IPS-15b (cell line): ENCODE measurements at regions not wholly inside any gene's neighbourhood (a gene's known extent, or its start where the extent isn't known, plus 50 kb on each side); places are given as distances from the start of the nearest gene placed in this dataset.
"Not testable (repeated sequence)": the region's sequence is repeated elsewhere in the genome, so short reads cannot be mapped to it uniquely, and the experiment has no call there.

Source experiments
- H3K27me3 ChIP-seq: one replicate; pipeline ENCODE4 v1.6.1; 2013; ENCODE audit warnings: low read length; ENCODE audit not compliant: control insufficient read depth, insufficient read depth
- H3K36me3 ChIP-seq: one replicate; pipeline ENCODE4 v1.6.1; 2013; ENCODE audit warnings: low read length; ENCODE audit not compliant: control insufficient read depth, insufficient read depth
- H3K4me1 ChIP-seq: one replicate; pipeline ENCODE4 v1.6.1; 2013; ENCODE audit warnings: mild to moderate bottlenecking, low read length; ENCODE audit not compliant: control insufficient read depth, insufficient read depth
- H3K4me3 ChIP-seq: one replicate; pipeline ENCODE4 v1.5.1; 2013; ENCODE audit warnings: low read depth, low read length
- H3K9ac ChIP-seq: one replicate; pipeline ENCODE4 v1.6.1; 2013; ENCODE audit warnings: low read depth, mild to moderate bottlenecking, low read length
- H3K9me3 ChIP-seq: one replicate; pipeline ENCODE4 v1.6.1; 2013; ENCODE audit warnings: mild to moderate bottlenecking, low read length; ENCODE audit not compliant: control insufficient read depth, insufficient read depth

DNA sequence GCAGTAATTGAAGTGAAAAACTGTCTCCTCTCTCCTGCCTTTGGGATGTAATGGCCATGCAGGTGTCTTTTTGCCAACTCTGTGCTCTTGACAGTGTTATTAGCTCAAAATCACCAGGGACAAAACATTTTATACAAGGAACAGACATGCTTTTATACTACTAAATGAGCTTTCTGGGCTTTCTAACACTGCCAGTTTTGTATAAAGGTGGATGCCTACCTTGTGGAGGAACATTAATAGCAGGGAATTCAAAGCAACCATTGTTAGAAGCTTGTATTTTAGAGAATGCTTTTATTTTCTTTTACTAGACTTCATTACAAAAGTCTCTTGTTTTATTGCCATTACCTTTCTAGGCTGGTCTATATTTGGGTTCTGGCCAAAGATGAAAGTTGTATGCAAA, 54.7 kb upstream of the ARSJ start:
- no peaks in the 10 kb centered on the region for H3K27me3 ChIP-seq
- H3K36me3 ChIP-seq, result no peaks in the 10 kb centered on the region
- no peak overlapping the region for H3K9ac ChIP-seq

DNA sequence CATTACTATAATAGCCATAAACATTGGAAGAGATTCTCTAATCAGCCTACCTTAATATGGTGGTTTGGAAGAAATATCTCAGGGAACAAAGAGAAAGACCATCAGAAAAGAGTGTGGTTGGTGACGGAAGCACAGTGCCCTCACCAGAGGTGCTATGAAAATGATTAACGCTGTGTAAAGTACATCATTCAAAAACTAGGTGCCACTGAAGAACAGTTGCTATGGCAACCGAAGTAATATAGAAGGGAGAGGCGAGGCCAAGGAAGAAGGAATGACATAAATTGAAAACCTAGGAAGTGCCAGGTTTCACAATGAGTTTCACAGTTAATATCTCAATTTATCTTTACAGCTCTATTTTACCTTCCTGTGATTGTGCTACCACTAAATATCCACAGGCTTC, 57.0 kb upstream of the ARSJ start:
- no peaks in the 10 kb centered on the region for H3K27me3 ChIP-seq
- no peaks in the 10 kb centered on the region for H3K9me3 ChIP-seq
- H3K36me3 ChIP-seq, result no peaks in the 10 kb centered on the region
- H3K4me1 ChIP-seq, result no peaks in the 10 kb centered on the region
- H3K4me3 ChIP-seq, result no peak overlapping the region
- no peak overlapping the region for H3K9ac ChIP-seq

More for the DNA sequence above, 54.7 kb upstream of the ARSJ start:
- Histone ChIP-seq H3K9me3 (no peaks in the 10 kb centered on the region), H3K4me3 (no peak overlapping the region), H3K4me1 (no peaks in the 10 kb centered on the region)

DNA sequence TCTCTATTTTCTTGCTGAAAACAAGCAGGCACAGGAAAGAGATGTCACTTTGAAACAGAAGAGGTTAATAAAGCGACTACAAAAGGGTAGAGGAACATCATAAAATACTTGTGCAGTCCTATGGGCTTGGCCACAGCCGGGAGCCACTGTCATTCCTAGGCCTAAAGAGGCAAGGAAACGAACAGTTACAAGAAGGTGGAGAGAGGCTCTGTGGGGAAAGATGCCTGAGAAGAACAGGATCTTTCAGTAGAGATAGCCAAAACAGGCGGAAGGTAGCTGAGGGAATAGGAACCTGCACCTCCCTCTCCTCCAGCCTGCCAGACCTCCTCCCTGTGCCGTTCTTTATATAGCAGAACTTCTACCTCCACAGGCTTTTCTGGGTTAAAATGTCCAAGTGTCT, 57.4 kb upstream of the ARSJ start:
- H3K9ac ChIP-seq, result no peak overlapping the region
- H3K36me3 ChIP-seq, result no peaks in the 10 kb centered on the region
- H3K4me3 ChIP-seq, result no peak overlapping the region

DNA sequence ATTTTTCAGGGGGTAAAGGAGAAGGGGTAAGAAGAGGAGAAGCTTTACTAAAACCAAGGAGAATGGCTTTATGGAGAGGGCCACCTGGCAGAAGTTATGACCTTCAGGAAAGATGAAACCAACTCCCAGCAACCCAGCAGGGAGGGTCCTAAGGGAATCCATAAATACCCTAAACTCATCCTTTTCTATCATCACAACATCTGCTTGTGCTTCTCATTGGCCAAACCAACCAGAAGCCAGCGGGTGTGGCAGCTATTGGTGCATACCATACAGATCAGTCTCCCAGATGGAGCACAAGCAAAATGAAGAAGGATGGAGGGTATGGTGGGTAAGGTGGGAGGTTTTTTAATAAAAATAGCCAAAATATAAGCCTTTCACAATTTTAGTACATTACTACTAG, 58.5 kb upstream of the ARSJ start:
- Histone ChIP-seq H3K36me3 (no peaks in the 10 kb centered on the region), H3K4me3 (no peak overlapping the region), H3K27me3 (no peaks in the 10 kb centered on the region), H3K4me1 (no peaks in the 10 kb centered on the region), H3K9ac (no peak overlapping the region), H3K9me3 (no peaks in the 10 kb centered on the region)

More for the DNA sequence above, 57.4 kb upstream of the ARSJ start:
- Histone ChIP-seq H3K27me3 (no peaks in the 10 kb centered on the region), H3K4me1 (no peaks in the 10 kb centered on the region), H3K9me3 (no peaks in the 10 kb centered on the region)

DNA sequence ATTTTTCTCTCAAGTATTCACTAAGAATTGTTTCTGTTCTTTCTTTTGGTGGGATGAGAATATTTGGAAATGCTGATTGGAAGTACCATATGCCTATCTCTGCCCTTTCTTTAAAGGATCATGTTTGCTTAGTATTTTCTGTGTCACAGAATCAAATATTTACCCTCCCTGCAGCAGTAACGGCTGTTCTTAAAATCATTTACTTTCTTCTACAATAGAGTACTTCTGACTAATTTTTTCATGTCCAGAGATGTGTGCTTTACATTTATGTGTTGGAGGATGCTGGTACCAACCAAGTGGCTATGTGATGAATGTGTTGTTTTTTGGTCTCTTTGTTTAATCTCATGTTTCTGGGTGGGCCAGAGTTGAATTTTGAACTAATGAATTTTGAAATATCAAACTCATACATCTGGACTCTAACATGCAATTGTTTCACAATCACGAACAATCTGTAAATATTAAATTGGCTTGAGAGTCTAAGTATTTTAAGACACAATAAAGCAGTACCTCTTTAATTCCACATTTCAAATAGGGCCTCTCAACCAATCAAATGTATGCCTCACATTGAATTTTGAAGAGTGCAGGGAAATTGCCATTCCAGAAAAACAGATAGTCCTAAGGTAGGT, 59.4 kb upstream of the ARSJ start:
- Histone ChIP-seq H3K4me1 (no peaks in the 10 kb centered on the region), H3K9me3 (no peaks in the 10 kb centered on the region), H3K4me3 (no peak overlapping the region), H3K36me3 (no peaks in the 10 kb centered on the region), H3K27me3 (no peaks in the 10 kb centered on the region), H3K9ac (no peak overlapping the region)

DNA sequence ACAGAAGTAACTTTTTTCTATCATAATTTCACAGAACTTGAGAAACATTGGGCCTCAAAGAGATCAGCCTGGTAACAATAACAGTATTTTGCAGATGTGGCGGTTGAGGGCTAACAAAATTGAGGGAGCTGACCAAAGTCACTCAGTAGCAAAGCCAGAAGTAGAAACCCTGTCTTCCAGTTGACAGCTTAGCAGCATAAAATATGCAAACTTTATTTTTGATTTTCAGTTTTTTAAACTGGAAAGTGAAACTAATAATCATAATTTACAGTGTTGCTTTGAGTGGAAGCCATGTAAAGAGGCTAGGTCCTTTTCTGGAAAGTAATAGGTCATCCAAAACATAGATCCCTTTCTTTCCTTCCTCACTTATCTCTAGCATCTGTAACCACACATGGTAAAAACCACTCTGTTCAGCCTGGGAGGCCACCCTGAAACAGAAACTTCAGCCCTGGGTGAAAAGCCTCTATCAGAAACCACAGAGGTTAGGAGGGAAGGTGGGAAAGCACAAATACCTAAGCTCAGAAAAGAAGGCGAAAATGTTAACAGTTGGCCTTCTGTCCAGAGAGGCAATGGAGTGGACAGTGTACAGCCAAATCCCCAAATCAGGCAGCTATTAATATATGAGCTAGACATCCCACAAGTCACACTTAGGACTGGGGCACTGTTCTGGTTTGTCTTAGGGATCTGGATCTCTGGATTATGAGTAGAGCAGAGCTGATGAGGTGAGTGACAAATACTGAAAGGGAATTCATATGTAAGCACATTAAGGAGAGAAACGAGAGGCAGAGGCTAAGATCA, 61.1 kb upstream of the ARSJ start:
- Histone ChIP-seq H3K9ac (no peak overlapping the region), H3K9me3 (no peaks in the 10 kb centered on the region), H3K4me3 (no peak overlapping the region), H3K36me3 (no peaks in the 10 kb centered on the region), H3K4me1 (no peaks in the 10 kb centered on the region), H3K27me3 (no peaks in the 10 kb centered on the region)

DNA sequence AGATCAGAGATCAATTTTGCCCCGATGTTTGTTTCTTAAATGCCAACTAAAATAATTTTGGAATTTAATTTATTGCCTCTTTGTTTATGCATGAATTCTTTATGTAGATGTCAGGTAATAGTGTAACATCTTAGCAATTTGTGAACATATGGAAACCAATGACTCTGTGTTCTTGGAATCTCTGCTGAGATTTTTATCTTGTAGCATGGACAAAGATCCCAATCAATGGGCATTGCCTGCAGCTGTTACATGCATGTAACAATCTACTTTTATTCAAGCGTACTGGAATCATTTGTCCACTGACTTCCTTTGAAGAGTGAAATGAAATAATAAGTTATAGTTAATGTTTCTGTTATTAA, 61.6 kb upstream of the ARSJ start:
- H3K27me3 ChIP-seq, result no peaks in the 10 kb centered on the region
- H3K36me3 ChIP-seq, result no peaks in the 10 kb centered on the region
- H3K4me1 ChIP-seq, result no peaks in the 10 kb centered on the region
- no peaks in the 10 kb centered on the region for H3K9me3 ChIP-seq
- H3K4me3 ChIP-seq, result no peak overlapping the region
- no peak overlapping the region for H3K9ac ChIP-seq

DNA sequence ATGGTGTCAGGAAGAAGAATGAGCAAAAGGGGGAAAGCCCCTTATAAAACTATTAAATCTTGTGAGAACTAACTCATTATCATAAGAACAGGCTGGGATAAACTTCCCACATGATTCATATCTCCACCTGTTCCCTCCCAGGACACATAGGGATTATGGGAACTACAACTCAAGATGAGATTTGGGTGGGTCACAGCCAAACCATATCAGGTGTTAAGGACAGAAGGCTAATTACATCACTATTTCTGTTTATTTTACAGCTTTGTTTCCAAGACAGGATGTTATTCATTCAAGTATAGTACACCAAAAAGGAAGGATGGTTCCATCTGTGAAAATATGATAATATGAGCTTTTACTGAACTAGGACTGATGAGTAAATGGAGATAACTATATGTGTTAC, 63.7 kb upstream of the ARSJ start:
- Histone ChIP-seq H3K9ac (no peak overlapping the region), H3K4me1 (no peaks in the 10 kb centered on the region), H3K36me3 (no peaks in the 10 kb centered on the region), H3K4me3 (no peak overlapping the region), H3K9me3 (no peaks in the 10 kb centered on the region), H3K27me3 (no peaks in the 10 kb centered on the region)

GRCh38 chr4:114044351-114044750, 64.9 kb upstream of the ARSJ start:
- not testable (repeated sequence) for H3K9me3 ChIP-seq, H3K4me3 ChIP-seq, H3K27me3 ChIP-seq, H3K9ac ChIP-seq, H3K36me3 ChIP-seq, H3K4me1 ChIP-seq

DNA sequence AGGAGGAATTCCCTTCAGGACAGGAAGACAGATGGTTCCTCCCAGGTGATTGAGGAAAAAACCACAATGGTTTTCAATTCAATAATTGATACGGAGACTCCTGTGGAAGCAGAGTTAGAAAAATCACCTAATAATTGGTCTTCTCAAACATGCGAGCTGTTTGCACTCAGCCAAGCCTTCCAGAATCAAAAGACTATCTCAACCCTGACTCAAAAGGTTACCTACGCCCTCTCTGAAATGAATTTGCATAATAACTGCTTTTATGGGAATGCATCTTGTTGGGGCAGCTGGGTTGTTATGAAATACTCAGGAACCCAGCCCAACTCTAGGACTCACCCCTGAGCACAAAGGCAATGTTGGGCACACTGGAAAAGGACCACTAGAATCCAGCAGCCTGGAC, 66.9 kb upstream of the ARSJ start:
- H3K9me3 ChIP-seq, result no peaks in the 10 kb centered on the region
- no peak overlapping the region for H3K9ac ChIP-seq
- no peaks in the 10 kb centered on the region for H3K4me1 ChIP-seq
- no peaks in the 10 kb centered on the region for H3K27me3 ChIP-seq
- H3K36me3 ChIP-seq, result no peaks in the 10 kb centered on the region
- no peak overlapping the region for H3K4me3 ChIP-seq

GRCh38 chr4:114048154-114048553, 68.7 kb upstream of the ARSJ start:
- not testable (repeated sequence) for H3K9me3 ChIP-seq, H3K9ac ChIP-seq, H3K4me1 ChIP-seq, H3K27me3 ChIP-seq, H3K4me3 ChIP-seq, H3K36me3 ChIP-seq

GRCh38 chr4:114052227-114052626, 72.8 kb upstream of the ARSJ start:
- Histone ChIP-seq H3K9me3 (no peaks in the 10 kb centered on the region), H3K4me3 (no peak overlapping the region), H3K4me1 (no peaks in the 10 kb centered on the region)

More at GRCh38 chr4:114052227-114052626, 72.8 kb upstream of the ARSJ start:
- Histone ChIP-seq H3K36me3 (no peaks in the 10 kb centered on the region), H3K9ac (no peak overlapping the region), H3K27me3 (no peaks in the 10 kb centered on the region)
